Right lobe of liver (tissue), 6 donors: ENCODE measurements at regions not wholly inside any gene's neighbourhood (a gene's known extent, or its start where the extent isn't known, plus 50 kb on each side); places are given as distances from the start of the nearest gene placed in this dataset.

Experiments
- ATAC-seq, 4 donors: fragments of 200-7000 bp; cut with Tn5 transposase; one replicate each; pipeline ENCODE4 v1.9.1; 2020; ENCODE audit warnings: mild to moderate bottlenecking in 4 of 4, moderate library complexity in 4 of 4
- DNase-seq, 3 donors: peaks; one replicate each; pipeline ENCODE4 v3.0.0-alpha.2; 2020
- H3K27ac ChIP-seq, 3 donors: fragments of 200-600 bp; one replicate each; pipeline ENCODE4 v1.8.0; 2022
- H3K27me3 ChIP-seq, 2 donors: fragments of 200-600 bp; one replicate each; pipeline ENCODE4 v1.8.0; 2022
- H3K36me3 ChIP-seq, 4 donors: fragments of 200-600 bp; sonication (generic) in 1 of 4; one replicate each; pipeline versions ENCODE4 v1.5.1 to v1.8.0; 2017 to 2022; ENCODE audit warnings: control low read depth in 1 of 4
- H3K4me1 ChIP-seq, 4 donors: fragments of 200-600 bp; sonication (generic) in 1 of 4; one replicate each; pipeline versions ENCODE4 v1.5.1 to v1.8.0; 2017 to 2022; ENCODE audit warnings: control low read depth in 1 of 4
- H3K4me3 ChIP-seq, 3 donors: fragments of 200-600 bp; one replicate each; pipeline ENCODE4 v1.8.0; 2022
- H3K9me3 ChIP-seq, 4 donors: fragments of 200-600 bp; sonication (generic) in 1 of 4; one replicate each; pipeline versions ENCODE4 v1.5.1 to v1.8.0; 2017 to 2022; ENCODE audit warnings: control low read depth in 1 of 4
- CTCF ChIP-seq, 4 donors: fragments of 200-600 bp in 3 of 4; fragments of 450-650 bp in 1 of 4; IDR thresholded peaks; one replicate each; pipeline versions ENCODE4 v1.5.1 to v1.8.0; 2016 to 2022; ENCODE audit warnings: antibody characterized with exemption in 4 of 4, mild to moderate bottlenecking in 2 of 4
- POLR2A ChIP-seq: fragments of 450-650 bp; IDR thresholded peaks from one replicate; pipeline ENCODE4 v1.6.1; 2017; ENCODE audit warnings: antibody characterized with exemption, mild to moderate bottlenecking
- WGBS: methylation state at CpG from one replicate; pipeline ENCODE4 v1.1.6; 2018; ENCODE audit warnings: low coverage, low lambda C conversion rate; ENCODE audit not compliant: insufficient coverage; ENCODE audit errors: missing lambda C conversion rate; 5-methylcytosine and 5-hydroxymethylcytosine counted together
- intact Hi-C, 2 donors: fragments of 100-400 bp; cut with DNase I; formaldehyde crosslinking; loops; one replicate each; pipeline versions ENCODE4 v1.11.2 to v1.14.1; 2022
- donor health status: DM: no; HTN: yes; CAD: no.
- donor health status: DM: no; HTN: no; CAD: no.
- donor health status: DM: no; HTN: no; CAD: no.
- donor health status: DM: no; HTN: yes; CAD: no.
- donor health status: DM: no; HTN: yes; CAD: no.

- no peaks in the 10 kb centered on the region for H3K9me3 ChIP-seq
- H3K27me3 ChIP-seq: no peaks in the 10 kb centered on the region
- TF ChIP-seq POLR2A: no peak
- no peak for TF ChIP-seq CTCF (IDR thresholded peaks at IDR 0.05)
- H3K4me3 ChIP-seq: no peak overlapping the region
- H3K27ac ChIP-seq: no peak overlapping the region
- ATAC-seq (no peak), DNase-seq (no peak)
- no peaks in the 10 kb centered on the region for H3K4me1 ChIP-seq
- no peaks in the 10 kb centered on the region for H3K36me3 ChIP-seq
- 36% methylated on average over 4 of the region's 4 CpGs for WGBS
- intact Hi-C loops: no loop called here
Measured at GRCh38 chr1:232367293-232367692, 262.6 kb downstream of the SIPA1L2 start.

- no peak for ATAC-seq
- no peak for TF ChIP-seq POLR2A
- no peak for TF ChIP-seq CTCF (IDR thresholded peaks at IDR 0.05)
Measured at GRCh38 chr1:232364654-232365382, 265.1 kb downstream of the SIPA1L2 start.

GRCh38 chr1:232363008-232363407 is 266.9 kb downstream of the SIPA1L2 start:
- Histone ChIP-seq H3K27me3 (no peaks in the 10 kb centered on the region), H3K4me3 (no peak overlapping the region), H3K4me1 (no peaks in the 10 kb centered on the region), H3K36me3 (no peaks in the 10 kb centered on the region), H3K27ac (no peak overlapping the region), H3K9me3 (no peaks in the 10 kb centered on the region)
- intact Hi-C loops: no loop called here
- ATAC-seq (no peak), DNase-seq (no peak)
- no peak for TF ChIP-seq CTCF (IDR thresholded peaks at IDR 0.05)
- TF ChIP-seq POLR2A: no peak
- WGBS: 51% methylated on average over 2 of the region's 2 CpGs

More at GRCh38 chr1:232364654-232365382, 265.1 kb downstream of the SIPA1L2 start:
- Histone ChIP-seq H3K27ac (no peak overlapping the region), H3K27me3 (no peaks in the 10 kb centered on the region), H3K9me3 (no peaks in the 10 kb centered on the region), H3K36me3 (no peaks in the 10 kb centered on the region), H3K4me1 (no peaks in the 10 kb centered on the region), H3K4me3 (no peak overlapping the region)
- WGBS: 86% methylated on average over 3 of the region's 3 CpGs
- intact Hi-C loops: no loop called here
- DNase-seq: no peak

GRCh38 chr1:232357416-232357815 is 272.5 kb downstream of the SIPA1L2 start:
- intact Hi-C loops: no loop called here
- 47% methylated on average over 6 of the region's 6 CpGs for WGBS
- no peak for DNase-seq
- Histone ChIP-seq H3K4me1 (no peaks in the 10 kb centered on the region), H3K4me3 (no peak overlapping the region), H3K27me3 (no peaks in the 10 kb centered on the region), H3K36me3 (no peaks in the 10 kb centered on the region), H3K9me3 (no peaks in the 10 kb centered on the region), H3K27ac (no peak overlapping the region)
- no peak for TF ChIP-seq POLR2A
- no peak for TF ChIP-seq CTCF (IDR thresholded peaks at IDR 0.05)
- no peak for ATAC-seq
